ENCODE measurements at regions not wholly inside any gene's neighbourhood (a gene's known extent, or its start where the extent isn't known, plus 50 kb on each side); places are given as distances from the start of the nearest gene placed in this dataset.

- TF ChIP-seq, protein P1, sequence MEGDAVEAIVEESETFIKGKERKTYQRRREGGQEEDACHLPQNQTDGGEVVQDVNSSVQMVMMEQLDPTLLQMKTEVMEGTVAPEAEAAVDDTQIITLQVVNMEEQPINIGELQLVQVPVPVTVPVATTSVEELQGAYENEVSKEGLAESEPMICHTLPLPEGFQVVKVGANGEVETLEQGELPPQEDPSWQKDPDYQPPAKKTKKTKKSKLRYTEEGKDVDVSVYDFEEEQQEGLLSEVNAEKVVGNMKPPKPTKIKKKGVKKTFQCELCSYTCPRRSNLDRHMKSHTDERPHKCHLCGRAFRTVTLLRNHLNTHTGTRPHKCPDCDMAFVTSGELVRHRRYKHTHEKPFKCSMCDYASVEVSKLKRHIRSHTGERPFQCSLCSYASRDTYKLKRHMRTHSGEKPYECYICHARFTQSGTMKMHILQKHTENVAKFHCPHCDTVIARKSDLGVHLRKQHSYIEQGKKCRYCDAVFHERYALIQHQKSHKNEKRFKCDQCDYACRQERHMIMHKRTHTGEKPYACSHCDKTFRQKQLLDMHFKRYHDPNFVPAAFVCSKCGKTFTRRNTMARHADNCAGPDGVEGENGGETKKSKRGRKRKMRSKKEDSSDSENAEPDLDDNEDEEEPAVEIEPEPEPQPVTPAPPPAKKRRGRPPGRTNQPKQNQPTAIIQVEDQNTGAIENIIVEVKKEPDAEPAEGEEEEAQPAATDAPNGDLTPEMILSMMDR (IDR thresholded peaks at IDR 0.05), result no peak
- TF ChIP-seq POLR2A (IDR thresholded peaks at IDR 0.05), result no peak
These were observed 200.5 kb upstream of the POT1 start for GRCh38 chr7:125130173-125130572.

Data from adrenal gland (tissue), 5 donors.